MCF 10A (cell line): ENCODE measurements at regions not wholly inside any gene's neighbourhood (a gene's known extent, or its start where the extent isn't known, plus 50 kb on each side); places are given as distances from the start of the nearest gene placed in this dataset.

Experiments used
- BruUV-seq: library from RNA; stranded (reverse); fragments of 400-500 nt; replicated peaks from 2 replicates; lab custom pipeline; 2021; lab: Mats Ljungman, UMichigan
- CTCF ChIA-PET: fragments of 300-600 bp; sonication (Branson Sonifier 250); formaldehyde crosslinking; extraction: SDS; loops from one replicate; lab custom pipeline; 2021; ENCODE audit warnings: antibody characterized with exemption, inconsistent platforms; lab: Yijun Ruan, JAX
- POLR2A ChIA-PET: fragments of 300-600, 350-650 bp; sonication (Branson Sonifier 250); formaldehyde crosslinking; extraction: SDS; loops from one replicate; lab custom pipeline; 2020; ENCODE audit warnings: antibody characterized with exemption, inconsistent platforms; lab: Yijun Ruan, JAX
- DNase-seq: peaks from one replicate; pipeline ENCODE4 v3.0.0-alpha.2; 2018; ENCODE audit not compliant: unreplicated experiment
- H3K27ac Mint-ChIP-seq: one replicate; pipeline ENCODE4 v1.8.0; 2022; ENCODE audit warnings: mild to moderate bottlenecking, low read depth, mixed read lengths; ENCODE audit not compliant: unreplicated experiment
- H3K27me3 Mint-ChIP-seq: one replicate; pipeline ENCODE4 v1.8.0; 2022; ENCODE audit warnings: mixed read lengths; ENCODE audit not compliant: insufficient read depth, unreplicated experiment
- H3K36me3 Mint-ChIP-seq: one replicate; pipeline ENCODE4 v1.8.0; 2022; ENCODE audit warnings: mild to moderate bottlenecking, moderate library complexity, mixed read lengths; ENCODE audit not compliant: insufficient read depth, unreplicated experiment
- H3K4me1 Mint-ChIP-seq: one replicate; pipeline ENCODE4 v1.8.0; 2022; ENCODE audit warnings: mixed read lengths; ENCODE audit not compliant: insufficient read depth, unreplicated experiment
- H3K4me3 Mint-ChIP-seq: one replicate; pipeline ENCODE4 v1.8.0; 2022; ENCODE audit warnings: mild to moderate bottlenecking, moderate library complexity, mixed read lengths; ENCODE audit not compliant: unreplicated experiment
- H3K9me3 Mint-ChIP-seq: one replicate; pipeline ENCODE4 v1.8.0; 2022; ENCODE audit warnings: mixed read lengths; ENCODE audit not compliant: unreplicated experiment
- intact Hi-C: fragments of 100-400 bp; cut with micrococcal nuclease; formaldehyde crosslinking; loops from 2 replicates; pipeline ENCODE4 v1.14.1; 2022
- TF ChIP-seq, protein P1 (sequence below): fragments of 200-600 bp; IDR thresholded peaks from one replicate; pipeline ENCODE4 v1.8.0; 2022; ENCODE audit warnings: antibody characterized with exemption, mild to moderate bottlenecking; ENCODE audit not compliant: unreplicated experiment

DNA sequence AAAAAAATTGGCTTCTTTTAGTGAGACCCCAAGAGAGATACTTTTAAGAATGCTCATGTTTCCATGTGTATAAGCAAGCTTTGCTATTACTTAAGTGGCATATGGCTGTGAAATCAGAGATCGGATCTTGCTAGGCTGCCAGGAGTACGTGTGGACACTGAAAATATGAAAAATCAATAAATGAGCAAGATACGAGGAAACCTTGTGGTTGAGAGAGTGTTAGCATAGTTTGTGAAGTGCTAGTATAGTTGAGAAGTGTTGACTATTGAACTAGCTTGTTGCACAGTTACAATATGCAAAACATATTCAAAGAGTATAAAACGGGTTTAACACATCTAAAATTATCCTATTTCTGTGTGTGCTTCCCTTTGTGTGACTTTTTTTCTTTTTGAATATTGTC is 230.9 kb upstream of the NOVA1 start:
- DNase-seq: no peak
- intact Hi-C loops: no loop called here
- Mint-ChIP-seq H3K4me3 (no peak overlapping the region), H3K9me3 (no peaks in the 10 kb centered on the region), H3K27me3 (peaks cover 13% of the 10 kb centered on the region), H3K4me1 (no peaks in the 10 kb centered on the region), H3K27ac (no peak overlapping the region), H3K36me3 (no peaks in the 10 kb centered on the region)
- no TSS peak for BruUV-seq
- ChIA-PET CTCF (interaction anchor here (0.6 kb wide), 1 partner anchor 12 kb away, joined by 3 read pairs; no protein-coding TSS in a partner anchor), POLR2A (no interaction called here)
- TF ChIP-seq, protein P1, sequence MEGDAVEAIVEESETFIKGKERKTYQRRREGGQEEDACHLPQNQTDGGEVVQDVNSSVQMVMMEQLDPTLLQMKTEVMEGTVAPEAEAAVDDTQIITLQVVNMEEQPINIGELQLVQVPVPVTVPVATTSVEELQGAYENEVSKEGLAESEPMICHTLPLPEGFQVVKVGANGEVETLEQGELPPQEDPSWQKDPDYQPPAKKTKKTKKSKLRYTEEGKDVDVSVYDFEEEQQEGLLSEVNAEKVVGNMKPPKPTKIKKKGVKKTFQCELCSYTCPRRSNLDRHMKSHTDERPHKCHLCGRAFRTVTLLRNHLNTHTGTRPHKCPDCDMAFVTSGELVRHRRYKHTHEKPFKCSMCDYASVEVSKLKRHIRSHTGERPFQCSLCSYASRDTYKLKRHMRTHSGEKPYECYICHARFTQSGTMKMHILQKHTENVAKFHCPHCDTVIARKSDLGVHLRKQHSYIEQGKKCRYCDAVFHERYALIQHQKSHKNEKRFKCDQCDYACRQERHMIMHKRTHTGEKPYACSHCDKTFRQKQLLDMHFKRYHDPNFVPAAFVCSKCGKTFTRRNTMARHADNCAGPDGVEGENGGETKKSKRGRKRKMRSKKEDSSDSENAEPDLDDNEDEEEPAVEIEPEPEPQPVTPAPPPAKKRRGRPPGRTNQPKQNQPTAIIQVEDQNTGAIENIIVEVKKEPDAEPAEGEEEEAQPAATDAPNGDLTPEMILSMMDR: no peak

- DNase-seq: no peak
- Mint-ChIP-seq H3K27ac (no peak overlapping the region), H3K27me3 (peaks cover 13% of the 10 kb centered on the region), H3K4me1 (no peaks in the 10 kb centered on the region), H3K36me3 (no peaks in the 10 kb centered on the region), H3K9me3 (no peaks in the 10 kb centered on the region), H3K4me3 (no peak overlapping the region)
- intact Hi-C loops: no loop called here
- ChIA-PET POLR2A (no interaction called here), CTCF (interaction anchor here (1.0 kb wide), 1 partner anchor 8 kb away, joined by 3 read pairs; no protein-coding TSS in a partner anchor)
- TF ChIP-seq, protein P1: no peak
- BruUV-seq: no TSS peak
These were observed 235.9 kb upstream of the NOVA1 start for GRCh38 chr14:26833621-26834176.

- H3K4me1 Mint-ChIP-seq: peaks cover 6% of the 10 kb centered on the region
- intact Hi-C loops: no loop called here
These were observed 238.2 kb upstream of the NOVA1 start for GRCh38 chr14:26835979-26836570.

GRCh38 chr14:26839481-26839880 is 241.6 kb upstream of the NOVA1 start:
- Mint-ChIP-seq H3K4me1 (peaks cover 17% of the 10 kb centered on the region), H3K4me3 (no peak overlapping the region), H3K36me3 (no peaks in the 10 kb centered on the region), H3K9me3 (no peaks in the 10 kb centered on the region), H3K27me3 (no peaks in the 10 kb centered on the region), H3K27ac (no peak overlapping the region)
- intact Hi-C loops: no loop called here
- no TSS peak for BruUV-seq
- POLR2A ChIA-PET: interaction anchor here (0.7 kb wide), 1 partner anchor 666 kb away, joined by 3 read pairs; no protein-coding TSS in a partner anchor
- CTCF ChIA-PET: no interaction called here
- TF ChIP-seq, protein P1: no peak
- no peak for DNase-seq

More at GRCh38 chr14:26835979-26836570, 238.2 kb upstream of the NOVA1 start:
- Mint-ChIP-seq H3K36me3 (no peaks in the 10 kb centered on the region), H3K9me3 (no peaks in the 10 kb centered on the region), H3K27me3 (peaks cover 3% of the 10 kb centered on the region), H3K27ac (no peak overlapping the region), H3K4me3 (no peak overlapping the region)
- no peak for DNase-seq
- ChIA-PET CTCF (no interaction called here), POLR2A (interaction anchor here (0.8 to 0.9 kb wide), 2 partner anchors 9 to 11 kb away, joined by 3 to 4 read pairs; no protein-coding TSS in a partner anchor)
- BruUV-seq: no TSS peak
- TF ChIP-seq, protein P1: no peak
